22Rv1 (cell line): ENCODE measurements at regions not wholly inside any gene's neighbourhood (a gene's known extent, or its start where the extent isn't known, plus 50 kb on each side); places are given as distances from the start of the nearest gene placed in this dataset.

Source experiments
- CTCF ChIP-seq: fragments of 450-650 bp; IDR thresholded peaks from 2 replicates; pipeline ENCODE4 v1.5.1; 2017; ENCODE audit warnings: mild to moderate bottlenecking
- ZFX ChIP-seq: fragments of 450-650 bp; IDR thresholded peaks from 2 replicates; pipeline ENCODE4 v1.6.1; 2017; ENCODE audit warnings: antibody characterized with exemption, borderline replicate concordance

GRCh38 chrX:40494005-40494404, 86.8 kb upstream of the ATP6AP2 start:
- TF ChIP-seq CTCF, result no peak
- no peak for TF ChIP-seq ZFX
